IMR-90 (cell line): ENCODE measurements at regions not wholly inside any gene's neighbourhood (a gene's known extent, or its start where the extent isn't known, plus 50 kb on each side); places are given as distances from the start of the nearest gene placed in this dataset.

Experiments used
- ATAC-seq: fragments of 200-7000 bp; cut with Tn5 transposase; 2 replicates; pipeline ENCODE4 v1.9.1; 2020; ENCODE audit warnings: low read depth, mild to moderate bottlenecking, moderate library complexity
- BruUV-seq: library from RNA; stranded (reverse); fragments of 400-500 nt; replicated peaks from 2 replicates; lab custom pipeline; 2021; lab: Mats Ljungman, UMichigan
- CTCF ChIA-PET: fragments of 300-600 bp; formaldehyde crosslinking; extraction: SDS; loops from one replicate; lab custom pipeline; 2021; ENCODE audit warnings: antibody characterized with exemption; lab: Yijun Ruan, JAX
- POLR2A ChIA-PET: fragments of 300-600 bp; sonication (Branson Sonifier 250); formaldehyde crosslinking; loops from one replicate; lab custom pipeline; 2022; ENCODE audit warnings: antibody characterized with exemption; ENCODE audit not compliant: unreplicated experiment; lab: Charles Lee
- DNase-seq: peaks from one replicate; pipeline ENCODE4 v3.0.0; 2013
- H2AFZ ChIP-seq: replicated peaks from 2 replicates; pipeline ENCODE3; 2013; ENCODE audit warnings: low read length, mild to moderate bottlenecking; ENCODE audit not compliant: poor library complexity
- H2AK5ac ChIP-seq: 2 replicates; pipeline ENCODE4 v1.6.1; 2013; ENCODE audit warnings: low read depth, low read length, inconsistent platforms
- H2AK9ac ChIP-seq: replicated peaks from 2 replicates; pipeline ENCODE3; 2013; ENCODE audit warnings: mild to moderate bottlenecking, low read depth, low read length, moderate library complexity; ENCODE audit not compliant: poor library complexity
- H2BK120ac ChIP-seq: 2 replicates; pipeline ENCODE4 v1.6.1; 2013; ENCODE audit warnings: low read depth, low read length, inconsistent platforms
- H2BK15ac ChIP-seq: 3 replicates; pipeline ENCODE4 v1.6.1; 2013; ENCODE audit warnings: low read depth, low read length, inconsistent platforms
- H2BK20ac ChIP-seq: 2 replicates; pipeline ENCODE4 v1.6.1; 2013; ENCODE audit warnings: low read depth, mild to moderate bottlenecking, inconsistent platforms, low read length, moderate library complexity
- H2BK5ac ChIP-seq: 2 replicates; pipeline ENCODE4 v1.6.1; 2013; ENCODE audit warnings: mild to moderate bottlenecking, low read depth, low read length, inconsistent platforms; ENCODE audit not compliant: poor library complexity, severe bottlenecking
- H3K14ac ChIP-seq: replicated peaks from 2 replicates; pipeline ENCODE4 v1.6.1; 2013; ENCODE audit warnings: low read depth, low read length, inconsistent platforms
- H3K18ac ChIP-seq: 2 replicates; pipeline ENCODE4 v1.6.1; 2013; ENCODE audit warnings: low read depth, low read length, control low read depth
- H3K23ac ChIP-seq: 2 replicates; pipeline ENCODE4 v1.6.1; 2013; ENCODE audit warnings: low read depth, low read length, inconsistent platforms
- H3K27ac ChIP-seq: 2 replicates; pipeline ENCODE4 v1.5.1; 2013; ENCODE audit warnings: mild to moderate bottlenecking, control low read depth, low read length; ENCODE audit not compliant: insufficient read depth
- H3K27me3 ChIP-seq: 2 replicates; pipeline ENCODE4 v1.6.1; 2013; ENCODE audit warnings: low read length; ENCODE audit not compliant: control insufficient read depth, insufficient read depth
- H3K36me3 ChIP-seq: 2 replicates; pipeline ENCODE4 v1.6.1; 2013; ENCODE audit warnings: low read length, mixed read lengths; ENCODE audit not compliant: control insufficient read depth, insufficient read depth
- H3K4ac ChIP-seq: 2 replicates; pipeline ENCODE4 v1.6.1; 2013; ENCODE audit warnings: low read depth, low read length, inconsistent platforms
- H3K4me1 ChIP-seq: 2 replicates; pipeline ENCODE4 v1.6.1; 2013; ENCODE audit warnings: low read length, mixed read lengths; ENCODE audit not compliant: control insufficient read depth, insufficient read depth
- H3K4me2 ChIP-seq: 2 replicates; pipeline ENCODE4 v1.6.1; 2013; ENCODE audit warnings: low read depth, mild to moderate bottlenecking, control low read depth, low read length, moderate library complexity
- H3K4me3 ChIP-seq: 2 replicates; pipeline ENCODE4 v1.5.1; 2013; ENCODE audit warnings: low read depth, mild to moderate bottlenecking, control low read depth, low read length, moderate library complexity; ENCODE audit not compliant: insufficient read depth
- H3K56ac ChIP-seq: 2 replicates; pipeline ENCODE4 v1.6.1; 2013; ENCODE audit warnings: low read length, inconsistent platforms; ENCODE audit not compliant: insufficient read depth; ENCODE audit errors: extremely low read depth
- H3K79me1 ChIP-seq, 2 experiments: 2 replicates each; pipeline ENCODE4 v1.6.1; 2013; ENCODE audit warnings: low read length in 2 of 2, inconsistent platforms in 1 of 2, low read depth in 1 of 2
- H3K9ac ChIP-seq: 2 replicates; pipeline ENCODE4 v1.6.1; 2013; ENCODE audit warnings: low read depth, low read length, control low read depth
- H3K9me1 ChIP-seq: 2 replicates; pipeline ENCODE4 v1.6.1; 2013; ENCODE audit warnings: low read length, inconsistent platforms; ENCODE audit not compliant: insufficient read depth
- H3K9me3 ChIP-seq: 2 replicates; pipeline ENCODE4 v1.6.1; 2013; ENCODE audit warnings: low read length; ENCODE audit not compliant: control insufficient read depth, insufficient read depth
- H4K20me1 ChIP-seq: 2 replicates; pipeline ENCODE4 v1.6.1; 2013; ENCODE audit warnings: low read length, inconsistent platforms; ENCODE audit not compliant: insufficient read depth
- H4K5ac ChIP-seq: 2 replicates; pipeline ENCODE4 v1.6.1; 2013; ENCODE audit warnings: mild to moderate bottlenecking, low read depth, low read length, control low read depth
- H4K8ac ChIP-seq, 2 experiments: 2 replicates each; pipeline ENCODE4 v1.6.1; 2013; ENCODE audit warnings: low read depth in 2 of 2, low read length in 2 of 2, control low read depth in 1 of 2, inconsistent platforms in 1 of 2
- H4K91ac ChIP-seq: 2 replicates; pipeline ENCODE4 v1.6.1; 2013; ENCODE audit warnings: low read depth, low read length, inconsistent platforms; ENCODE audit not compliant: insufficient read depth
- CHD1 ChIP-seq: IDR thresholded peaks from 2 replicates; pipeline ENCODE4 v1.6.1; 2012; ENCODE audit warnings: low read depth, low read length, improper control_type of control experiment
- MXI1 ChIP-seq: IDR thresholded peaks from 2 replicates; pipeline ENCODE4 v1.6.1; 2012; ENCODE audit warnings: low read depth, mild to moderate bottlenecking, low read length, moderate library complexity, borderline replicate concordance
- WGBS, 2 experiments: methylation state at CpG; one replicate each; pipeline versions ENCODE4 v1.1.5 to v1.1.7; 2013; ENCODE audit warnings: missing lambda C conversion rate in 2 of 2; ENCODE audit not compliant: insufficient read length in 1 of 2; ENCODE audit errors: extremely low coverage in 2 of 2; 5-methylcytosine and 5-hydroxymethylcytosine counted together
- dilution Hi-C: fragments of 300-500 bp; cut with HindIII; formaldehyde crosslinking; loops from one replicate; pipeline ENCODE4 v1.14.3; 2018; ENCODE audit warnings: low sequenced_read_pairs; ENCODE audit not compliant: unreplicated experiment
- in situ Hi-C: fragments of 300-500 bp; cut with MboI; formaldehyde crosslinking; loops from 3 replicates; pipeline ENCODE4 v1.14.3; 2019; ENCODE audit warnings: low sequenced_read_pairs, inconsistent platforms, mixed read lengths
- intact Hi-C: fragments of 100-400 bp; cut with micrococcal nuclease; formaldehyde crosslinking; loops from 2 replicates; pipeline ENCODE4 v1.10.0; 2022
- TF ChIP-seq, protein P1 (sequence below): fragments of 150-350 bp; IDR thresholded peaks from 2 replicates; pipeline ENCODE4 v1.6.1; 2017; ENCODE audit warnings: mild to moderate bottlenecking, antibody characterized with exemption, low read length, low read depth

DNA sequence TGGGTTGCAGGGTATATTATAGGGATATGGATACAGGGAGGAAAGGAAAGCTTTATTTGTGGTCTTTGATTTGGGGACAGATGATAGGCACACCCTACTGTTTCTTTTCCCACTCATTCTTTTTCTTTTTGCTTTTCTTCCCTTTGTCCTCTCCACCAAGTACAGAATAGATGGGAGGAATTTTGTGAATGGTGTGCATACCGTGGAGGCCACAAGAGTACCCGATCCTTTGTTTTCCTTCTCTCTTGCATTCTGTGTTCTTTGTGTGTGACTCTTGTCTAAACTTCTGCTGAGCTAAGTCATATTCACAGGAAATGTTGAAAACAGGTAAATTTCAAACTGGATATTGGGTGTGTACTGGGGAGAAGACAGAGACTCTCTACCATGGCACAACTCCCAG lies 321.4 kb upstream of the SLC8A1 start:
- no peaks in the 10 kb centered on the region for H4K20me1 ChIP-seq
- H3K56ac ChIP-seq: no peak overlapping the region
- no peak overlapping the region for H3K9ac ChIP-seq
- no peak overlapping the region for H3K4me2 ChIP-seq
- WGBS, 2 experiments: no CpG with 5 or more reads among the region's 2 CpGs
- in situ Hi-C loops (loop anchor here (25.0 kb wide), 1 partner anchor 286 kb away; no protein-coding TSS in a partner anchor), dilution Hi-C loops (no loop called here), intact Hi-C loops (no loop called here)
- no peak overlapping the region for H4K8ac ChIP-seq
- no peak overlapping the region for H2BK120ac ChIP-seq
- H3K23ac ChIP-seq: no peak overlapping the region
- no peaks in the 10 kb centered on the region for H3K4me1 ChIP-seq
- no peak overlapping the region for H2BK20ac ChIP-seq
- H2AFZ ChIP-seq: no peak overlapping the region
- H3K18ac ChIP-seq: no peak overlapping the region
- POLR2A ChIA-PET: no interaction called here
- H2AK5ac ChIP-seq: no peak overlapping the region
- TF ChIP-seq CHD1 (no peak), MXI1 (no peak)
- TF ChIP-seq, protein P1, sequence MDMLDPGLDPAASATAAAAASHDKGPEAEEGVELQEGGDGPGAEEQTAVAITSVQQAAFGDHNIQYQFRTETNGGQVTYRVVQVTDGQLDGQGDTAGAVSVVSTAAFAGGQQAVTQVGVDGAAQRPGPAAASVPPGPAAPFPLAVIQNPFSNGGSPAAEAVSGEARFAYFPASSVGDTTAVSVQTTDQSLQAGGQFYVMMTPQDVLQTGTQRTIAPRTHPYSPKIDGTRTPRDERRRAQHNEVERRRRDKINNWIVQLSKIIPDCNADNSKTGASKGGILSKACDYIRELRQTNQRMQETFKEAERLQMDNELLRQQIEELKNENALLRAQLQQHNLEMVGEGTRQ: no peak
- no peak for ATAC-seq
- no peak overlapping the region for H4K5ac ChIP-seq
- no peak overlapping the region for H2AK9ac ChIP-seq
- H3K27me3 ChIP-seq: no peaks in the 10 kb centered on the region
- CTCF ChIA-PET: no interaction called here
- no peak overlapping the region for H4K91ac ChIP-seq
- H3K9me1 ChIP-seq: no peaks in the 10 kb centered on the region
- no peak overlapping the region for H3K4ac ChIP-seq
- H3K79me1 ChIP-seq: no peaks in the 10 kb centered on the region
- no peaks in the 10 kb centered on the region for H3K9me3 ChIP-seq
- no peak for DNase-seq
- no peak overlapping the region for H3K27ac ChIP-seq
- no peak overlapping the region for H2BK15ac ChIP-seq
- no peak overlapping the region for H3K4me3 ChIP-seq
- H3K36me3 ChIP-seq: no peaks in the 10 kb centered on the region
- no peak overlapping the region for H2BK5ac ChIP-seq
- BruUV-seq: no TSS peak
- H3K14ac ChIP-seq: no peak overlapping the region
